HG03442 (cell line): ENCODE measurements at regions not wholly inside any gene's neighbourhood (a gene's known extent, or its start where the extent isn't known, plus 50 kb on each side); places are given as distances from the start of the nearest gene placed in this dataset.

Experiments used
- ATAC-seq: cut with Tn5 transposase; IDR thresholded peaks from one replicate; pipeline ENCODE4 v1.9.1; 2021; ENCODE audit warnings: mild to moderate bottlenecking, moderate library complexity; ENCODE audit not compliant: unreplicated experiment

DNA sequence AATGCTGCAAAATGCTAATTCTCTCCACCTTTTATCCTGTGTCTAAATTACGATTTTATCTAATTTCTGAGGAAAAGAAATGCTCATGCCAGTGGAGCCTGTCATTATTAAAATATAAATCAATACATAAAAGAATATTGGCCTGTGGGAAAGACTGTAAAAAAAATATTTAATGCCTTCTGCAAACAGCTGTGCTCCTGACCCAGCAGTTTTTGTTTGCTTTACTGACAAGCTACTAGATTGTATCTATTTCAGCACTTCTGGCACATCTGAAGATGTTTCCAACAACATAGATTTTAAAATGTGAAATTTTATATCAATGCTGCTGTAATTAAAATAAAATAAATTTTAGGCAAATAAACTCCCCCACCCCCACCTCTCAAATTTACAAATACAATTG, 493.6 kb upstream of the AGTR1 start:
- ATAC-seq, result no peak

DNA sequence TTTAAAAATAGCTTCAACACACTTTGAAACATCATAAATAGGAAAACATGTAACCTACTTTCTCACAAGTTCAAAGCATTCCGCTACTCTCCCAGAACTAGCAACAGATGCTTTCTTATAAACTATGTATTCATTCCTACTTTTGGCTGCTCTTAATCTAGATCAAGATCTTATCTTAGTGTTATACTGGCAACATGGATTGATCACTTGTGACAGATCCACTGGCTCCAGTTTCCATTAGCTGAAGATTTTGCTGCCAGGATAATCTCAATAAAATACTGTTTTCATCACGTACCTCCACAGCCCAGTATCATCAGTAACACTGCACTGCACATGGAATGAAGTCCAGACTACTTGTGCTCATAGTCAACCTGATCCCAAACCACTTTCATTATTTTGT, 491.7 kb upstream of the AGTR1 start:
- ATAC-seq, result no peak

DNA sequence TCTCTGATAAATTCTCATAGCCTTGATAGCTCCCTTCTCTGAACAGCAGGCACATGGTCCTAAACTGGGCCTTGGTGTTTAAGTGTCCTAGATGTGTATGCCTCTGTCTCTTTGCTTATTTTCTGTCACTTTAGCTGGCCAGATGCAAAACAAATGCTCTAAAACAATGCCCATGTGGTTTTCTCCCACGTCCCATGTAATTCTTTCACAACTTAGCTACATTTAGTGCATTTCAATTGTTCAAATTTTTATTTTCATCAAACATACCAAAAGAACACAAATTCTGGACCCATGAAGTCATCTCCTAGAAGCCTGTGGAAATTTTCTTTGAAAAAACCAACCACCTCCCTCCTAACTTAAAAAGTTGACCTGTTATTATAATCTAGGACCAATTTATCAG, 491.3 kb upstream of the AGTR1 start:
- no peak for ATAC-seq

DNA sequence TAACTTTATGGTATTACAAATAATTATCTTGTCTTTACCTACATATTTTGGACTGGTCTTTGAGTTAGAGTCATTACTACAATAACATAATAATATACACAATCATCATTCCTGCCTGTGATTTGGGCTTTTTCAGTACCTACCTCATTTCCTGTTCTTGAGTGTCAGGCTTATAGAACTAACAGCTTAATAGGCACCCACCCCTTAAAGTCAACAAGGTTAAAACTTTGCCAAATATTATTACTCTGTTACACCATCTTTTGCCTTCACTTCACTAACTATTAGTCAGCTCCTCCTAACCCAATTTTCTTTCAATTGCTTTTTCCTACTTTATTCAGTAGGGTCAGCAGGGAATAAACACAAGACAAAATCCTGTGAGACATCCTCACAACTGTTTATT, 488.7 kb upstream of the AGTR1 start:
- no peak for ATAC-seq

DNA sequence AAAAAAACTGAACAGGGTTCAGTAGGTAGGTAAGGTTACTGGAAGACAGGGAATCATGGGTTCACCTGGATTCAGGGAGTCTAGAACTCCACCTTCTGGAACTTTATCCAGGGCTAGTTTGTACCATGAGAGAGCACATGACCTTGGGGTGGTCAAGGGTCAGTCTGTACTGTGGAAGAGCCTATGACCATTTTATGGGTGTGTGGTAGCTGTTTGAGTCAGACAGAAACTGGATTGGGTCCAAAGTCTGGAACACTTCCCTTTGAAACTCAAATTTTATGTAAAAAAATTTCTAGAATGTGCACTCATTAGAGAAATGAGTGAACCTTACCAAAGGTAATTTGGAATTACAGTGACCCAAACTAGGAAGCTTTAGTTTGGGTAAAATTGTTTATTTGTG, 486.0 kb upstream of the AGTR1 start:
- peak; percentile 62 for ATAC-seq

DNA sequence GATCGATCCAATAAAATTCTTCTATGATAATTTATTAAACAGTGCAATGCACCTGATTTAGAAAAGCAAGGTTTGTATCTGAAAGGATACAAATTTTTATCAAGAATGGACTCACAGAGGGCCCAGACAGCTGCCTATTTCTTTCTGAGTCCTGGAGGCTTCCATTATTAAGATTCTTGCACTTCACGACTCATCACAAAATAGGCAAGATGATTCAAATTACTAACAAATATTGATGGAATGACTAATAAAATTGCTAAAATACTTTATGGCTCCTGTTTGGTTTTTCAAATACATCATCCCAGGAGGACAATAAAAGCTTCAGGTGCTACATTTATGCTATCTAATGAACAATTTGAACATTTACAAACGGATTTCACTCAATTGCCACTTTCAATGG, 483.0 kb upstream of the AGTR1 start:
- ATAC-seq, result no peak

DNA sequence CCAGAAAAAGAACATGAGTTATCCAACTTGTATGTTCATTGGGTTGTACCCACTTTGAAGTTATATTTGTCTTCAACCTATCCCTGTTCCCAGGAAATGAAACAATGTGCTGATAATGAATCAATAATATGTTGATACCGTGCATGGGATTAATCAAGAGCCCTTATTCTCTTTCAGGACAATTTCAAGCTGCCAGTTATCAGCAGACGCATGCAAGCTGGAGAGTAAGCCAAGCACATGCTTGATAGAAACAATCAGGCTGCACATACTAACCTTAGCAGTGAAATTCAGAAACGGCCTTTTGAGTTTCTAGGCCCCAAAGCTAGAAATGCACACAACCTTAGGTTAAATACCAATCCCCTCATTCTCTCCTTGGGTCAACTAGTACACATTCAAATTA, 480.4 kb upstream of the AGTR1 start:
- ATAC-seq, result no peak

DNA sequence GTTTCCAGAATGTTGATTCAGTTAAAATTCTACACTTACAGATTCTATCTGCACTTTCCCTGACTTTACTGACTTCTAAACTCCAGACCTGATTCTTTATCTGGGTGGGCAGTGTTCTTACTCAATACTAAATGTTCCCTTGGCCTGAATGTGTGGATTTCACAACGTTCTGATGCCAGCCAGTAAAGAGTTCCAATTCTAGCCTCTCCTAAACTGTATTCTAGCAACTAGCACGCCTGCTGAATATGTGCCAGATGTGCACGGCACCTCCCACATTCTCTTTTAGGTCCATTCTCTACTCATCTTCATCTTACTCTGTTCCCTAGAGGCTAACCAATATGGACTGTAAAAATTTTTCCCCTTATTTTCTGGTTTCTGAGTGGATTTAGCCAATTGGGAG, 479.5 kb upstream of the AGTR1 start:
- no peak for ATAC-seq

DNA sequence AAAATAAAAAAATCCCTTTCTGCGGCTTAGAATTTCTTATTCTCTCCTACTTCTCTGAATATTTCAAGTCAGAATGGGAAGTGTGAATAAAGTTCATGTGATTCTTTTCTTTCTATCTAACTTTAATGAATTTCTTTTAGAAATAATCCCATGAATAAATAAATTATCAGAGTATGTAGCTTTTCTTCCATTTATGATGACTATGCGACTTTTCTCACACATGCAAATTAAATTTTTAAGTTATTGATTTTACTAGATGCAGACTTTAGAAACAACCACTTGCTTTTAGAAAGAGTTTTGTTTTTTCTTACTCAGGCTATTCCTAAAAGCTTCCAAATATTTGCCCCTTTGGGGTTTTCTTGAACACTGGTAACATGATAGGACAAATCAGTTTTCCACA, 477.7 kb upstream of the AGTR1 start:
- no peak for ATAC-seq

DNA sequence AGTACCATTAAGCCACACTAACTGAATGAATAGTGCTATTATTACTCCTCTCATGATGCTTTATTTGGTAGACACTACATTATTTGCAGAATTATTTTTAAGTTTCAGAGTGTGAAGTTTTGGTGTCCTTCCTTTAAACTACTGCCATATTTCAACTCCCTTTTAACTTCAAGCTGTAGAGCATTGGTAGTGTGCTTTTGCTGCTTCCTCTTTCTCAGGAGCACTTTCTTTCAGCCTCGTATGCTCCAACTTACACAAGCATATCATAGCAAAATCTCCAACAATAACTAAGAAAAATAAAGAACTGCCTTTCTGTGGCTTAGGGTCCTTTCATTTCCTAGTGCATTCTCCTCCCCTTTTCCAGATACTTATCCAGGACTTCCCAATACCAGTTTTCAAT, 476.4 kb upstream of the AGTR1 start:
- ATAC-seq, result no peak

DNA sequence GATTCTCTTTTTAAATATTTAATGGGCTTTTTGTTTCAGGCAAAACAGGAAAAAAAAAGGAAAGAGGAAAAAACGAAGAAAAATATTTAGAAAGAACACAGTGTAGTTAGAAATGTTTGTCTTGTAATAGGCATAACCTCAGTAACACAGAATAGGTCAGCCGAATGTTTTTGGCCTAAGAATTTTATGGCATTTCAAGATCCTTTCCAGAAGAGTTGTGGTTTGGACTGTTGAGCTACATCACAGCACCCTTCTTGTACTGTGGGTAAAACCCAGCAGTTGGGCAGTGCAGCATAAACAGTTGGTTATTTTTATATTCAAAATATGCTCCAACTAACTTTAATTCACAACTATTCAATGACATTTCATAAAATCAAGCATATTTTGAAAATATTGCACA, 474.4 kb upstream of the AGTR1 start:
- no peak for ATAC-seq

DNA sequence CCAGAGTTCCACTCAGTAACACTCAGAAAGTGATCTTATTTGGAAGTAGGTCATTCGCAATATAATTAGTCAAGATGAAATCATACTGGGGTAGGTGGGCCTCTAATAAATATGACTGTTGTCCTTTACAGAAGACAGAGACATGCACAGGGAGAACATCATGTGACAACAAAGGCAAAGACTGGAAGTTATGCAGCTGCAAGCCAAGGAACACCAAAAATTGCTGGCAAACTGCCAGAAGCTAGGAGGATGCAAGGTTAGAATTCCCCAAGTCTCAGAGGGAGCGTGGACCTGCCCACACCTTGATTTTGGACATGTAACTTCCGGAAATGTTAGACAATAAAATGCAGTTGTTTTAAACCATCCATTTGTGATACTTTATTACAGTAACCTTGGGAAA, 471.5 kb upstream of the AGTR1 start:
- ATAC-seq, result no peak

DNA sequence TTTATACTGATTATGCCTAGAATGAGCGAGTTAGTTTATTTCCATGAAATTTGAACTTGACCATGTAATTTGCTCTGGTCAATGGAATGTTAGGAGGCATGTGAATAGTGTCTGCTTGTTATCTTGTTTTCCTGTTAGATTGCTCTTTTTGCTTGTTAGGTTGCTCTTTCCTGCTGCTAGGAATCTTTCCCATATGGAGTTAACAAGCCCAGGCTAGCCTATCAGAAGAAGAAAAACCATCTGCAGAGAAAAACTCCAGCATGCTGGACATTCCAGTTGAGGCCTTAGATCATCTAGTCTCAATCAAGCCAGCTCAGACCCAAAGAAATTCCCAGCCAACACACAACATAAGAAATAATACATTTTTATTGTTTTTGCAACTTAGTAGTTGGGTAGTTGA, 470.2 kb upstream of the AGTR1 start:
- no peak for ATAC-seq

DNA sequence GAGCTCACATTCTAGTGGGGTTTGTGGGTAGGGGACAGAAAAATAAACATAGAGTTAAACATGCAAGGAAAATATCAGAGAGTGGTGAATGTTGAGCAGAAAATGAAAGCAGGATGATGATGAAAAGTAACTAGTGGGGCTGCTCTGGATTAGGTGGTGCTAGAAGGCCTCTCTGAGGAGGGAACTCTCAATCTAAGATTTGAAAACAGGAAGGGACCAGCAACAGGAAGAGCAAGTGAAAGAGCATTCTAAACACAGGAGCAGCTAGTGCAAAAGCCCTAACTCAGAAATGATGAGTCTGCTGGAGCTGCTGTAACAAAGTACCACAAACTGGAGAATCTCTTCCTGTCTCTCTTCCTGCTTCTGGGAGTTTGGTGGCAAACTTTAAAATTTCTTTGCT, 468.6 kb upstream of the AGTR1 start:
- ATAC-seq, result peak; percentile 46

DNA sequence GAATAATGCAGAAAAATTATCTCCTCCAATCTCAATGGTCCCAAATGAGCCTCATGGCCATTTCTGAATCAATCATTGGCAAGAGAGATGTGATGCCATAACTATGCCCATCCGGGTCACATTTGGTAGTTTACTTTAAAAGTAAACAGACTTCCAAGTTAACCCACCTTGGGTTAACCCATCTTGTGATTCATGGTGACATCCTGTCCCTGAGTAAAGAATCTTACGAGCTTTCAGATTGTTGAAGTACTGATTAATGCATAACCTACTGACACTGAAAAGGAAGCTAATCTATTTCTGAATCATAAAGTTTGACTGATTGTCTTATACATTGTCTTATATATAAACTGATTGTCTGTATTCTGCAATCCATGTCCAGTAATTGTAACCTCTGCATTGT, 467.2 kb upstream of the AGTR1 start:
- no peak for ATAC-seq

DNA sequence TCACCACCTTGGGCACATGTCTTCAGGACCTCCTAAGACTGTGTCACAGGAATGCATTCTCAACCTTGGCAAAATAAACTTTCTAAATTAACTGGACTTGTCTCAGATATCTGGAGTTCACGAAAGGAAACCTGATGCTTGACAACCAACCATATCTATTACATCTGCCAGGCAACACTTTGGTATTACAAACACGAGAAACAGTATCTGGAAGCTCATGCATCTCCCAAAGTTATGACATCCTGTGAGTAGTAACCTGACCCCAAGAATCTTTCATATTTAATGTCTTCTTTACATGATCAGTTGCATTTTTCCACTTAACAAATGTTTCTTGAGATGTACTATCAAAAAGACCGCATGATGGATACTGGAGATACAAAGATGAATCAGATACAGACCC, 465.3 kb upstream of the AGTR1 start:
- no peak for ATAC-seq

DNA sequence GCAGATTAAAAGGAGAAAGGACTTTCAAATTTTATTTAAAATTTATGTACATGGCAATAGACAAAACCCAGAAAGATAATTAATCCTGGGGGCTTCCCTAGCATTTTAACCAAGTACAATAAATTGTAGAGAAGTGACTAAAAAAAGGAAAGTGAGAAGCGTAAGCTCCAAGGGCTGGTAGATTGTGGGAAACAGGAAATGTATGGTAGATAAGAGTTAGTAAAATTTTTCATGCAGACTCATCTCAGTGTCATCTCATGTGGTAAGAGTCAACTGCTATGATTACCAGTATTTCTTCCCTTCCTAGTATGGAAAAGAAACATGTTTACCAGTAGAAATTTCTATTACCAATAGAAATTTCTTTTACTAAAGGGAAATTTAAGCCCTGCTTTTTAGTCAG, 464.3 kb upstream of the AGTR1 start:
- no peak for ATAC-seq

DNA sequence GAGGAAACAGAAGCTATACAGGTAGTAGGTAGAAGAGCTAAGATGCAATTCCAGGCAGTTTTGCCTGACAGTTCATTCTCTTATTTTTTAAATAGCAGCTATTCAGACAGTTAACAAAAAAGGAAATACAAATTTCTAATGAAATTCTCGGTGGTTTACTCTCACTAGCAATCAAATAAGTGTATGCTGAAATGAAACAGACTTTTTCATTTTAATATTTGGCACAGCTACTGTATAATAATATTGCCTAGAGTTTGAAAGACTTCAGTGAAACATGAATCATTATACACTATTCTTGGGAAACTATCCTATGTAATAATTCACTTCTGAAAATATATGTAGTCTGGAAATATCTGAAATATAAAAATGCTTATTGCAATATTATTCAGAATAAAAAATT, 463.2 kb upstream of the AGTR1 start:
- no peak for ATAC-seq

DNA sequence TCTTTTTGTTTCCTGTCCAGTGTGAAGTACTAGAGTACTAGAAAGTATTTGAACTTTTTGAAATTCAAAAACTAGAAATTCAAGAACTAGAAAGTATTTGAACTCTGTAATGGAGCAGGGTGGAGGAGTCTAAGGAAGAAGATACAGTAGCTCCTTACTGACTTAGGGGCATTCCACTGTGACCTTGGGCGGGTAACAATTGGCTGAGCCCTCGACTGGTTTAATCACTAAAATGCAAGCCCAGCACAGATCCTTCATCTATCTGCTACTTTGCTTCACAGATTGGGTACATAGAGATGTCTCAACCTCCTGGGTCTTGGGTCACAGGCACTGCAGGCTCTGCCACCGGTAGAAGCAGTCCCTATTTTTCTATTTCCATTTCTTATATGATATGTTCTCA, 462.1 kb upstream of the AGTR1 start:
- no peak for ATAC-seq

DNA sequence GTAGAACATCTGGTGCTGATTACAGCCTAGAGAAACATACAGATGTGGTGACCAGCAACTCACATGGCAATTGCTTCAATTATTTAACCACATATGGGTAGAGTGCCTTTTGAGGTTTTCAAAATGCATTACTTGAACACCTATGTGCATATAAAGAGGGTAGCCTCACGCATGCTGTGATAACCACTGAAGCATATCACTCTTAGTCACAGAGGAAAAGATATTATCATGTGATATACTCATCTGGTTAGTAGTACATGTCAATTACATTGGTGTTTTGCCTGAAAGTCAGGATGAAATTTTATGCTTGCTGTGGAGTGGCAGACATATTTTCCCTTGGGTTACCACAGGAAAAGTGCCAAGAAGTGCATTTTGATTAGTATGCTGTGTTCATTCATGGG, 459.3 kb upstream of the AGTR1 start:
- no peak for ATAC-seq

DNA sequence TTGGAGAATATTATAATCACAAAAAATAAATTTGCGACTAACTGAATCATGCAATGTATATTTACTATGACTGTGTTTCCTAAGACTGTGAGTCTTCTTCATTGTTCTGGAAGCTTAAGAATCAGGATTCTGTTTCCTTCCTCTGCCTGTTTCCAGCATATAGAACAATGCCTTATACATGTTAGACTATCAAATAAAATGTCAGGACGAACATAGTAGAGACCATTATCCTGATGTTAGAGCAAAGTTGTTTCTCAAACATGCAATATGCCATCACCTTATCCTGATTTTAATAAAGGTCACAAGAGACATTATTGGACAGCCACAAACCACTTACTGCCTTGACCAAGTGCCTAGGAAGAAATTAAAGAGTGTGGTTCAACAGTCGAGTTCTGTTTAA, 457.4 kb upstream of the AGTR1 start:
- no peak for ATAC-seq

DNA sequence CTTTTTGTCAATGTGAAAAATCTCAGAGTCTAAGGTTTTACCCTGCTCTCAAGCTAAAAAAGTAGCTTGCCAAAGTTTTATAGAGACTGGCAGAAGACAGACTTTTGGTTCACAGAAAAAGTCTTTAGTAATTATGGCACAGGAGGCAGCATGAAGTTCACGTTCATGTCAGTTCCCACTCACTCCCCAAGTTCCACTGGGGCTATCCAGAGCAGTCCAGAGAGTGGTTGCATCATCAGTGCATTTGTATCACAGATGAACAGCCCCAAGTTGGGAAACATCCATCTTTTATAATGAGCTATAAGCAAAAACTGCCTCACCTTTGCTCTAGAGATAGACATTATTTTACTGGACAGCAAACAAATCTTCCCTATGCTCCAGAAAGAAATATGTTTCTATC, 454.1 kb upstream of the AGTR1 start:
- ATAC-seq, result no peak

DNA sequence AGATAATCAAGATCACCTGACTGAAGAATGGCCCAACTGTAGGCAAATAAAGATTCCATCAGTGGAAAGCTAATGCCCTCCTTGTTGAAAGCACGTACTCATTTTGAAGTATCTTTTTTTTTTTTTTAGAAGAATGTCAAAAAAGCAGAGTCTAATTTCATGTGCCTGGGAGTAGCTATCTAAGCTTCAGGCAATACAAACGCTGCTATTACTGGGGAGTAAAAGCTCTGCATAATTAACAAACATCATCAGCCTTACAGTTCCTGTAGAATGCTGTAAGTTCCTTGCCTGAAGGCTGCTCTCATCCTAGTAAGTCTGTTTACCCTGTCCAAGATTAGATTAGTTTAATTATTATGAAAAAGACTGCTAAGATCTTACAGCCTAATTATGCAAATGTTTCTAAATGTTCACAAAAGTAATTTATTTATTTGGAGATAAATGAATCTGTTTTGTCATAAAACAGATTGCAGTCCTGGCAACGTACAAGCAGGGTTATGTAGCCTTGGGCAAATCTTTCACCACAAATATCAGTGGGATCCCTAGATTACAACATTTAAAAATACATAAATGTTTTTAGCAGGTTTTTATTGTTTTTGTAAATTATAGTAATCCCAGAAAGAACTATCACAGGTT, 451.3 kb upstream of the AGTR1 start:
- ATAC-seq, result no peak

DNA sequence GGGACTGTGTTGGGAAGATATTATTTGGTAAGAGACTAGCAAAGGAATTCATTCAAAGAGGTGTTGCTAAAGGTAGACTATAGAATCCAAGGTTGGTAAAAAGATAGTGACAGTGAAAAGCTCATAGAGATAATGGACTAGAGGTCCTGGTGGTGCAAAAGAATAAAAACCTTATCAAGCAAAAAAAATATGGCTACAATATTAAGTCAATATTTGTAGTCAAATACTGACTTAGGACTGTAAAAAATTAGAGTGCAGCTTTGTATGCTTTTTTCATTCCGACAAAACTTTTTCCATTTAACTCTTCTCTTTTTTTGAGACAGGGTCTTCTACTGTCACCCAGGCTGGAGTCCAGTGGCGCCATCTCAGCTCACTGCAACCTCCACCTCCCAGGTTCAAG, 444.0 kb upstream of the AGTR1 start:
- ATAC-seq, result no peak
